GM12874 (cell line): ENCODE measurements at regions not wholly inside any gene's neighbourhood (a gene's known extent, or its start where the extent isn't known, plus 50 kb on each side); places are given as distances from the start of the nearest gene placed in this dataset.

Source experiments
- TF ChIP-seq, protein P1 (sequence below): IDR thresholded peaks from 2 replicates; pipeline ENCODE4 v1.5.1; 2011; ENCODE audit warnings: low read depth, mild to moderate bottlenecking, control low read depth, low read length, moderate library complexity; ENCODE audit not compliant: insufficient read depth

DNA sequence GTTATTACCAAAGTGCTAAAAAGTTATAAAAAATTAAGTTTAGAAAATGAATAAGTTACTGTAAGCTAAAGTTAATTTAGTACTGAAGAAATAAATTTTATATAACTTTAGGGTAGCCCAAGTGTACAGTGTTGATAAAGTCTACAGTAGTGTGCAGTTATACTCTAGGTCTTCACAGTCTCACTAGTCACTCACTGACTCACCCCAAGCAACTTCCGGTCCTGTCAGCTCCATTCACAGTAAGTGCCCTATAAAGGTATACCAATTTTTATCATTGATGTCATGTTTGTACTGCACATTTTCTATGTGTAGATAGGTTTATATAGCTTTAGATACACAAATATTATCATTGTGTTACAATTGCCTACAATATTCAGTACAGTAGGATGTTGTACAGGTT lies 518.3 kb upstream of the PIK3C3 start:
- TF ChIP-seq, protein P1, sequence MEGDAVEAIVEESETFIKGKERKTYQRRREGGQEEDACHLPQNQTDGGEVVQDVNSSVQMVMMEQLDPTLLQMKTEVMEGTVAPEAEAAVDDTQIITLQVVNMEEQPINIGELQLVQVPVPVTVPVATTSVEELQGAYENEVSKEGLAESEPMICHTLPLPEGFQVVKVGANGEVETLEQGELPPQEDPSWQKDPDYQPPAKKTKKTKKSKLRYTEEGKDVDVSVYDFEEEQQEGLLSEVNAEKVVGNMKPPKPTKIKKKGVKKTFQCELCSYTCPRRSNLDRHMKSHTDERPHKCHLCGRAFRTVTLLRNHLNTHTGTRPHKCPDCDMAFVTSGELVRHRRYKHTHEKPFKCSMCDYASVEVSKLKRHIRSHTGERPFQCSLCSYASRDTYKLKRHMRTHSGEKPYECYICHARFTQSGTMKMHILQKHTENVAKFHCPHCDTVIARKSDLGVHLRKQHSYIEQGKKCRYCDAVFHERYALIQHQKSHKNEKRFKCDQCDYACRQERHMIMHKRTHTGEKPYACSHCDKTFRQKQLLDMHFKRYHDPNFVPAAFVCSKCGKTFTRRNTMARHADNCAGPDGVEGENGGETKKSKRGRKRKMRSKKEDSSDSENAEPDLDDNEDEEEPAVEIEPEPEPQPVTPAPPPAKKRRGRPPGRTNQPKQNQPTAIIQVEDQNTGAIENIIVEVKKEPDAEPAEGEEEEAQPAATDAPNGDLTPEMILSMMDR = no peak

DNA sequence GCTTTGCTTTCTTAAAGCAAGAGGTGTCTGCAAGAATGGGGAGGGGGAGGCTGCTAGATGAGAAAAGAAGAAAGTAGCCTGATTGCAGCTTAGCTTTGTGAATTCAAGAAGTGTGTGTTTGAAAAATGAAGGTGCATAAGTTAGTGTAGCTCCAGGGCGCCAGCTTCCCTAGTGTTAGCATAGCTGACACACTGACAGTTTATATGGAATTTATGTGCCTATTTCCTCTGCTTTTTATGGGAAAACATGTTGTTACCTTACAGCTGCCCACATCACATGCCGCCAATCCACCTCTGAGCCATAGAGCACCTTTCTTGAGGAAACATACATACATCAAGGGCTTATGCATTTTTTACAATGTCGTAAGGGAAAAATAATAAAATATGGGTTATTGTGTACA lies 536.4 kb upstream of the PIK3C3 start:
- TF ChIP-seq, protein P1 = no peak

DNA sequence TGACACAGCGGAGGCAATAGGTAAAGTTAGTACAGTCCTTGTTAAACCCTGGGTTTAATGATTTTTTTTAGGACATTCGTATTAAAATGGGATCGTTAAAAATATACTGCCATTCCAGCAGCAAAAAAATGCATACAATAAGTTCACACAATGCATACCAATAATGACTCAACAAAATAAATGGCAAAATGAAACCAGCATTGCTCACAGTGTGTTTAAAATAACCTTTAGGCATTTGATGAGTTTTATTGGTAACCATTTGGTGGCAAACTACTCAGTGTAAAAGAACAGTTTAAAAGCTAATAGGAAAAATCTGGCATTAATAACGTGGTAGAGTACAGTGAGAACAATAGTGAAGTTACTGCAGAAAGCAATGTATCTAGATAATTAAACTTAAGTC lies 539.0 kb upstream of the PIK3C3 start:
- TF ChIP-seq, protein P1 = no peak

DNA sequence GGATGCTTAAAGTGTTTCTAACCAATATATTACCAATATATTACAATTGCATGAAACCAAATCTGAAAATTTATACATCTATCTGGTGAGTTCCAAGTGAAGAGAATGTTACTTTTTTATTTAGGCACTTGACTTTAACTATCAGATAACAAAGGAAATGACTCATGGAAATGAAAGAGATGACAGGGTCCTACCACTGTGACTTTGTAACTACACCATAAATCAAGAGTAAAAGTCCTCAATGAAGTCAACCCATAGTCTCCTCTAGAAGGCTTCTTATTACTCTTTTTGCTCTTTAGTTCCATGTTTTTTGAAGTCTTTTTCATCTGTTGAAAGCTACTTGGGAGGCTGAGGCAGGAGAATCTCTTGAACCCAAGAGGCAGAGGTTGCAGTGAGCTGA lies 545.0 kb upstream of the PIK3C3 start:
- TF ChIP-seq, protein P1 = no peak

DNA sequence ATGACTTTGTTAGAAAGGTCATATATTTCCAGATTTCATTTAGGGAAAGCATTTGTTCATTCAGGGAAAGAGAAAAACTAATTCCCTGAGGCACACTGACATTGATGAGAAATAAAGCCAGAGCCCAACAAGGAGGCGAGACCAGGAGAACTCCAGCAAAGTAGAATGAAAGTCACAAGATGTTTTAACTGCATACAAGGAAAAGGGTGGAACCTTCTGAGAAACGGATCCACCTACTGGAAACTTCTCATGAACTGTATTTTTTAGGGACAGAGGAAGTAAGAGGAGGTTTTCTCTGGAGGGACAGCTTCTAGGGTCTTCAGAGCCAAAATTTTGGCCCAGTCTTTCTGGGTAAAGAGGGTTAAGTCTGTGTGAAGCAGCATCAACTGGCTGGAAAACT lies 548.2 kb upstream of the PIK3C3 start:
- TF ChIP-seq, protein P1 = no peak

DNA sequence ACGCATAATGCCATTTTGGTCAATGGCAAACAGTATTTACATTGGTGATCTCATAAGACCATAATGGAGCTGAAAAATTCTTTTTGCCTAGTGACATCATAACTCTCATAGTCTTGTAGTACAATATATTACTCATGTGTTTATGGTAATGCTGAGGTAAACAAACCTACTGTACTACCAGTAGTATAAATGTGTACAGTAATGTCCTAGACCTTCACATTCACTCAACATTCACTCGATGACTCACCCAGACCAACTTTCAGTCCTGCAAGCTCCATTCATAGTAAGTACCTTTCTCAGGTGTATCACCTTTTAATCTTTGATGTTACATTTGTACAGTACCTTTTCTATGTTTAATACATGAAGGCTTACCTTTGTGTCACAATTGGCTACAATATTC lies 558.2 kb upstream of the PIK3C3 start:
- TF ChIP-seq, protein P1 = no peak

DNA sequence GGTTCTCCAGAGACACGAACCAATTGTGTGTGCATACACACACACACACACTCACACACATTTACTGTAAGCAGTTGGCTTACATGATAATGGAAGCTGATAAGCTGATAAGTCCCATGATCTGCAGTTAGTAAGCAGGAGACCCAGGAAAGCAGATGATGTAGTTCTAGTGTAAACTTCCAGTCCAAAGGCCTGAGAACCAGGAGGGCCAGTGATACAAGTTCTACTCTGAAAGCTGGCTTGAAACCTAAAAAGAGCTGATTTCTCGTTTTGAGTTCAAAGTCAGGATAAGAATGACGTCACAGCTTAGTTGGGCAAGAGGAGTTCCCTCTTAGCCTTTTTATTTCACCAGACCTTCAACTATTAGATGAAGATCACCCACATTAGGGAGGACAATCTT lies 558.8 kb upstream of the PIK3C3 start:
- TF ChIP-seq, protein P1 = no peak

DNA sequence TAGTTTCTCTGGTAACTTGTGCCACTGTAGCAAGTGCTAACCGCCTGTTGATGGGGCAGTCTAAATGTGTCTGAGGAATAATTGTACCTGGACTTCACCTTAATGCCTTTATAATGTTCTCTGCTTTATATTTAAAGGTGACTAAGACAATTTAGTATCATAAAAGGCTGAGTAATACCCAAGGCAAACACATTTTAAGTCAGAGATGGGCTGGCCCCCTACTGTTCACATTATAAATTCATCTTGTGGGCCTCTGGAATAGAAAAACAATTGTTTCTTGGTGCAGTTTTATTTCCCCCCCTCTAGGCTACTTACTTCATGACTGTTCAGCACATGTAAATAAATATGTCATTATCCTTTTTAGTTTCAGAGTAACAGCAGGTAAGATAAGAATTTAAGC lies 559.3 kb upstream of the PIK3C3 start:
- TF ChIP-seq, protein P1 = no peak
